Loucy (cell line): ENCODE measurements at regions not wholly inside any gene's neighbourhood (a gene's known extent, or its start where the extent isn't known, plus 50 kb on each side); places are given as distances from the start of the nearest gene placed in this dataset.

Experiments used
- H2AFZ ChIP-seq: fragments of 200-600 bp; sonication (generic); 2 replicates; pipeline ENCODE4 v1.6.0; 2016; ENCODE audit warnings: antibody characterized with exemption, mild to moderate bottlenecking, low read length, moderate library complexity
- H3F3A ChIP-seq: fragments of 200-600 bp; 2 replicates; pipeline ENCODE4 v1.6.0; 2016; ENCODE audit warnings: antibody characterized with exemption, low read depth, mild to moderate bottlenecking
- H3K27me3 ChIP-seq: fragments of 200-600 bp; sonication (generic); 2 replicates; pipeline ENCODE4 v1.6.1; 2014; ENCODE audit warnings: low read length, mild to moderate bottlenecking; ENCODE audit not compliant: insufficient read depth, poor library complexity, severe bottlenecking
- H3K36me3 ChIP-seq: fragments of 200-600 bp; sonication (generic); 2 replicates; pipeline ENCODE4 v1.6.1; 2016; ENCODE audit warnings: low read length; ENCODE audit not compliant: insufficient read depth
- H3K4me1 ChIP-seq: fragments of 200-600 bp; sonication (generic); 2 replicates; pipeline ENCODE4 v1.5.1; 2014; ENCODE audit warnings: low read length, mild to moderate bottlenecking; ENCODE audit not compliant: insufficient read depth, poor library complexity, severe bottlenecking
- H3K4me2 ChIP-seq: fragments of 200-600 bp; sonication (generic); 2 replicates; pipeline ENCODE4 v1.6.0; 2014; ENCODE audit warnings: antibody characterized with exemption, low read length, low read depth, mild to moderate bottlenecking; ENCODE audit not compliant: poor library complexity, severe bottlenecking
- H3K4me3 ChIP-seq: fragments of 200-600 bp; sonication (generic); 2 replicates; pipeline ENCODE4 v1.5.1; 2014; ENCODE audit warnings: low read length, mild to moderate bottlenecking, mixed read lengths; ENCODE audit not compliant: poor library complexity, severe bottlenecking
- H3K79me2 ChIP-seq: fragments of 200-600 bp; sonication (generic); 2 replicates; pipeline ENCODE4 v1.6.1; 2014; ENCODE audit warnings: low read length; ENCODE audit not compliant: insufficient read depth
- H3K9ac ChIP-seq: fragments of 200-600 bp; sonication (generic); 2 replicates; pipeline ENCODE4 v1.6.0; 2014; ENCODE audit warnings: mild to moderate bottlenecking, low read depth, low read length, moderate library complexity; ENCODE audit not compliant: poor library complexity, severe bottlenecking
- H3K9me2 ChIP-seq: fragments of 200-600 bp; sonication (generic); replicated peaks from 2 replicates; pipeline ENCODE4 v1.6.1; 2016; ENCODE audit warnings: low read depth, low read length, mixed read lengths
- H3K9me3 ChIP-seq: fragments of 200-600 bp; sonication (generic); 2 replicates; pipeline ENCODE4 v1.6.1; 2014; ENCODE audit warnings: mild to moderate bottlenecking, antibody characterized with exemption, low read length, low read depth; ENCODE audit not compliant: insufficient read depth
- H4K20me1 ChIP-seq: fragments of 200-600 bp; sonication (generic); 2 replicates; pipeline ENCODE4 v1.6.0; 2014; ENCODE audit warnings: antibody characterized with exemption, low read length, mild to moderate bottlenecking; ENCODE audit not compliant: insufficient read depth, poor library complexity, severe bottlenecking
- EZH2phosphoT487 ChIP-seq: fragments of 200-600 bp; IDR thresholded peaks from 2 replicates; pipeline ENCODE4 v1.6.1; 2018; ENCODE audit warnings: antibody characterized with exemption, mild to moderate bottlenecking, moderate library complexity, borderline replicate concordance
- TF ChIP-seq, protein P1 (sequence below): fragments of 200-600 bp; sonication (generic); conservative IDR thresholded peaks from 2 replicates; pipeline ENCODE4 v1.5.1; 2014; ENCODE audit warnings: mild to moderate bottlenecking, antibody characterized with exemption, low read length

DNA sequence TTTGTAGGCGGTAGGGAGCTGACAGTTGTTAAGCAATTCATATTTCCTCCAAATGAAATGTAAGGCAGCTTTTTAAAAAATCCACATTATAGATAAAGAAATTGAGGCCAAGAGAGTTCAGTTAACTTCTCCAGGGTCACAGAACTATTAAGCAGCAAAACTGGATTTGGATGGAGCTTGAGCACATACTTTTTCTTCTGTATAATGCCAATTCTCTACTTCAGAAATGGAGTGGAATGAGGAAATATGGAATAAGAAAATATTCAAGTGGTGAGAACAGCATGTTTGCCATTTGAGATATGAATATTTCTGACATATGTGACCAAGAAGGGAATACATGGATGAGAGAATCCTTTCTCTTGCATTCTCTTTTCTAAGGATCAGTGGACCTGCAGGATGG lies 233.1 kb downstream of the FOXG1 start:
- Histone ChIP-seq H3K4me1 (no peaks in the 10 kb centered on the region), H3K9me3 (no peaks in the 10 kb centered on the region), H3K4me3 (no peak overlapping the region), H3K9me2 (no peaks in the 10 kb centered on the region), H2AFZ (no peak overlapping the region), H3K4me2 (no peak overlapping the region), H3F3A (no peaks in the 10 kb centered on the region), H4K20me1 (no peaks in the 10 kb centered on the region), H3K27me3 (no peaks in the 10 kb centered on the region), H3K79me2 (no peaks in the 10 kb centered on the region), H3K36me3 (no peaks in the 10 kb centered on the region), H3K9ac (no peak overlapping the region)
- TF ChIP-seq, protein P1, sequence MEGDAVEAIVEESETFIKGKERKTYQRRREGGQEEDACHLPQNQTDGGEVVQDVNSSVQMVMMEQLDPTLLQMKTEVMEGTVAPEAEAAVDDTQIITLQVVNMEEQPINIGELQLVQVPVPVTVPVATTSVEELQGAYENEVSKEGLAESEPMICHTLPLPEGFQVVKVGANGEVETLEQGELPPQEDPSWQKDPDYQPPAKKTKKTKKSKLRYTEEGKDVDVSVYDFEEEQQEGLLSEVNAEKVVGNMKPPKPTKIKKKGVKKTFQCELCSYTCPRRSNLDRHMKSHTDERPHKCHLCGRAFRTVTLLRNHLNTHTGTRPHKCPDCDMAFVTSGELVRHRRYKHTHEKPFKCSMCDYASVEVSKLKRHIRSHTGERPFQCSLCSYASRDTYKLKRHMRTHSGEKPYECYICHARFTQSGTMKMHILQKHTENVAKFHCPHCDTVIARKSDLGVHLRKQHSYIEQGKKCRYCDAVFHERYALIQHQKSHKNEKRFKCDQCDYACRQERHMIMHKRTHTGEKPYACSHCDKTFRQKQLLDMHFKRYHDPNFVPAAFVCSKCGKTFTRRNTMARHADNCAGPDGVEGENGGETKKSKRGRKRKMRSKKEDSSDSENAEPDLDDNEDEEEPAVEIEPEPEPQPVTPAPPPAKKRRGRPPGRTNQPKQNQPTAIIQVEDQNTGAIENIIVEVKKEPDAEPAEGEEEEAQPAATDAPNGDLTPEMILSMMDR: no peak
- TF ChIP-seq EZH2phosphoT487: no peak

DNA sequence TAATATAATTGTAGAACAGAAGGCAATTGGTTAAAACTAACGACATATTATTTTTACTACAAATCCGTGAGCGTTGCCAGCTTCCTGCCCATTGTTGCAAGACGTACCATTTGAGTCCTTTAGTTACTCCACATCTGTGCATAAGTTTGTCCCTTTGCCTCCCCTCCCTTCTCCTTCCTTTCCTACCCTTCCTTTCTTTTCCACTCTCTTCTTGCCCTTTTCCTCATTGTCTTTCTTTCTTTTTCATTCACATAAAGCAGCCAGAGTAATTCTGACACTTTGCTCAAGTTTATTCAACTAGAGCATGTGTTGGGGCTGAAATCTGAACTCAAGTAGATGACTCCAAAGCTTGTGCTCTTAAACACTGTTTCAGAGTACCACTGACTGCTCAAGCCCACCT lies 239.1 kb downstream of the FOXG1 start:
- Histone ChIP-seq H3K79me2 (no peaks in the 10 kb centered on the region), H3K4me1 (no peaks in the 10 kb centered on the region), H4K20me1 (no peaks in the 10 kb centered on the region), H3F3A (no peaks in the 10 kb centered on the region), H3K36me3 (no peaks in the 10 kb centered on the region), H3K9ac (no peak overlapping the region), H2AFZ (no peak overlapping the region), H3K9me2 (no peaks in the 10 kb centered on the region), H3K4me3 (no peak overlapping the region), H3K9me3 (no peaks in the 10 kb centered on the region), H3K27me3 (no peaks in the 10 kb centered on the region), H3K4me2 (no peak overlapping the region)
- no peak for TF ChIP-seq EZH2phosphoT487
- TF ChIP-seq, protein P1: no peak

DNA sequence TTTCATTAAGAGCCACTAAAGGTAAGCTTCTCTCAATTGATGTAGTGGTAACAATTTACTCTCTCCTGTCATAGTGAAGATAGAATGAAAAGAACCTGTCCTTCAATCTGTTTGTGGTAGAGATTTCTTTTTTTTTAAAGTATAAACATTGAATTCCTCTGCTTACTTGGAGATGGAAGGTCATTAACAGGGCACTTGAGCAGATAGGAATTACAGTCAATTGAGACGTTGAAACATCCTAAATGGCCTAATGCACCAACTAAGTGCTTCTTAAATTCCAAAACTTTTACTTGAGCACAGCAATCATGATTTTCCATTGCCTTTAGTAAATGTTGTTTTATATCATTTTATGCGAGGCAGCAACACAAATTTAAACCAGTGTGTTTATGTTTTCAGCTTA lies 241.4 kb downstream of the FOXG1 start:
- TF ChIP-seq, protein P1: no peak
- no peak for TF ChIP-seq EZH2phosphoT487
- H3K9ac ChIP-seq: no peak overlapping the region
- no peak overlapping the region for H3K4me3 ChIP-seq
- H3F3A ChIP-seq: no peaks in the 10 kb centered on the region
- H3K9me2 ChIP-seq: no peaks in the 10 kb centered on the region
- no peaks in the 10 kb centered on the region for H3K36me3 ChIP-seq
- no peak overlapping the region for H2AFZ ChIP-seq
- H3K4me2 ChIP-seq: no peak overlapping the region
- H3K4me1 ChIP-seq: no peaks in the 10 kb centered on the region
- no peaks in the 10 kb centered on the region for H3K9me3 ChIP-seq
- H4K20me1 ChIP-seq: no peaks in the 10 kb centered on the region
- H3K27me3 ChIP-seq: no peaks in the 10 kb centered on the region
- H3K79me2 ChIP-seq: no peaks in the 10 kb centered on the region
